HL-60 (cell line): ENCODE measurements at regions not wholly inside any gene's neighbourhood (a gene's known extent, or its start where the extent isn't known, plus 50 kb on each side); places are given as distances from the start of the nearest gene placed in this dataset.

Experiments
- GABPA ChIP-seq: IDR thresholded peaks from 2 replicates; pipeline ENCODE4 v1.6.1; 2012; ENCODE audit warnings: low read depth
- POLR2AphosphoS5 ChIP-seq: IDR thresholded peaks from 2 replicates; pipeline ENCODE4 v1.6.1; 2012; ENCODE audit warnings: low read depth
- TF ChIP-seq, protein P1 (sequence below): IDR thresholded peaks from one replicate; pipeline ENCODE4 v1.5.1; 2011; ENCODE audit warnings: low read length, control low read depth, inconsistent platforms; ENCODE audit not compliant: insufficient read depth
- TF ChIP-seq, protein P2 (sequence below): IDR thresholded peaks from 2 replicates; pipeline ENCODE4 v1.6.1; 2012; ENCODE audit warnings: low read depth; ENCODE audit not compliant: insufficient replicate concordance

DNA sequence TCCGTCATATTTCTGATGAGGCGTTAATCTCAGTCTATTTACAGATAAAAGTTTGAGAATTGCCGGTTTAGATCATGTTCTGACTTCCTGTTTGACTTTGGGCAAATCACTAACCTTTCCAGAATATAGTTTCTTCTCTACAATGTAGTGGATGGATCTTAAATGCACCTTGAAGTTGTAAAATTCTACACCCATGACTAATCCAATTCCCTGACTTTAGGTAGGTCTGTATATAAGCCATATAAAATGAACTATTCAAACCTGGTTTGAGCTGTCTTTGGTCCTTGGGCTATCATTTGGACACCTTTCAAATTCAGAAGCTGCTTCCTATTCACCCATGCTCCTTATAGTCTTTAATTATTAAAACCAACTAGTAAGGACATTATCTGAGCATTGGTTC, 52.2 kb upstream of the BLID start:
- TF ChIP-seq, protein P1, sequence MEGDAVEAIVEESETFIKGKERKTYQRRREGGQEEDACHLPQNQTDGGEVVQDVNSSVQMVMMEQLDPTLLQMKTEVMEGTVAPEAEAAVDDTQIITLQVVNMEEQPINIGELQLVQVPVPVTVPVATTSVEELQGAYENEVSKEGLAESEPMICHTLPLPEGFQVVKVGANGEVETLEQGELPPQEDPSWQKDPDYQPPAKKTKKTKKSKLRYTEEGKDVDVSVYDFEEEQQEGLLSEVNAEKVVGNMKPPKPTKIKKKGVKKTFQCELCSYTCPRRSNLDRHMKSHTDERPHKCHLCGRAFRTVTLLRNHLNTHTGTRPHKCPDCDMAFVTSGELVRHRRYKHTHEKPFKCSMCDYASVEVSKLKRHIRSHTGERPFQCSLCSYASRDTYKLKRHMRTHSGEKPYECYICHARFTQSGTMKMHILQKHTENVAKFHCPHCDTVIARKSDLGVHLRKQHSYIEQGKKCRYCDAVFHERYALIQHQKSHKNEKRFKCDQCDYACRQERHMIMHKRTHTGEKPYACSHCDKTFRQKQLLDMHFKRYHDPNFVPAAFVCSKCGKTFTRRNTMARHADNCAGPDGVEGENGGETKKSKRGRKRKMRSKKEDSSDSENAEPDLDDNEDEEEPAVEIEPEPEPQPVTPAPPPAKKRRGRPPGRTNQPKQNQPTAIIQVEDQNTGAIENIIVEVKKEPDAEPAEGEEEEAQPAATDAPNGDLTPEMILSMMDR, result no peak
- TF ChIP-seq, protein P2, sequence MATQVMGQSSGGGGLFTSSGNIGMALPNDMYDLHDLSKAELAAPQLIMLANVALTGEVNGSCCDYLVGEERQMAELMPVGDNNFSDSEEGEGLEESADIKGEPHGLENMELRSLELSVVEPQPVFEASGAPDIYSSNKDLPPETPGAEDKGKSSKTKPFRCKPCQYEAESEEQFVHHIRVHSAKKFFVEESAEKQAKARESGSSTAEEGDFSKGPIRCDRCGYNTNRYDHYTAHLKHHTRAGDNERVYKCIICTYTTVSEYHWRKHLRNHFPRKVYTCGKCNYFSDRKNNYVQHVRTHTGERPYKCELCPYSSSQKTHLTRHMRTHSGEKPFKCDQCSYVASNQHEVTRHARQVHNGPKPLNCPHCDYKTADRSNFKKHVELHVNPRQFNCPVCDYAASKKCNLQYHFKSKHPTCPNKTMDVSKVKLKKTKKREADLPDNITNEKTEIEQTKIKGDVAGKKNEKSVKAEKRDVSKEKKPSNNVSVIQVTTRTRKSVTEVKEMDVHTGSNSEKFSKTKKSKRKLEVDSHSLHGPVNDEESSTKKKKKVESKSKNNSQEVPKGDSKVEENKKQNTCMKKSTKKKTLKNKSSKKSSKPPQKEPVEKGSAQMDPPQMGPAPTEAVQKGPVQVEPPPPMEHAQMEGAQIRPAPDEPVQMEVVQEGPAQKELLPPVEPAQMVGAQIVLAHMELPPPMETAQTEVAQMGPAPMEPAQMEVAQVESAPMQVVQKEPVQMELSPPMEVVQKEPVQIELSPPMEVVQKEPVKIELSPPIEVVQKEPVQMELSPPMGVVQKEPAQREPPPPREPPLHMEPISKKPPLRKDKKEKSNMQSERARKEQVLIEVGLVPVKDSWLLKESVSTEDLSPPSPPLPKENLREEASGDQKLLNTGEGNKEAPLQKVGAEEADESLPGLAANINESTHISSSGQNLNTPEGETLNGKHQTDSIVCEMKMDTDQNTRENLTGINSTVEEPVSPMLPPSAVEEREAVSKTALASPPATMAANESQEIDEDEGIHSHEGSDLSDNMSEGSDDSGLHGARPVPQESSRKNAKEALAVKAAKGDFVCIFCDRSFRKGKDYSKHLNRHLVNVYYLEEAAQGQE, result no peak
- TF ChIP-seq POLR2AphosphoS5 (no peak), GABPA (no peak)
